ENCODE measurements at regions not wholly inside any gene's neighbourhood (a gene's known extent, or its start where the extent isn't known, plus 50 kb on each side); places are given as distances from the start of the nearest gene placed in this dataset.

GRCh38 chr4:144202081-144202480 lies 61.6 kb upstream of the GYPA start:
- no peak for DNase-seq

GRCh38 chr4:144203155-144203554 lies 62.6 kb upstream of the GYPA start:
- no peak for DNase-seq

- no peak for DNase-seq
Observed at GRCh38 chr4:144204431-144204830, 63.9 kb upstream of the GYPA start.

GRCh38 chr4:144206711-144207110 lies 66.2 kb upstream of the GYPA start:
- DNase-seq, result no peak

- no peak for DNase-seq
Observed at GRCh38 chr4:144208074-144208473, 67.6 kb upstream of the GYPA start.

- DNase-seq, result no peak
Observed at GRCh38 chr4:144209491-144209890, 69.0 kb upstream of the GYPA start.

GRCh38 chr4:144213371-144213770 lies 72.9 kb upstream of the GYPA start:
- DNase-seq, result no peak

- no peak for DNase-seq
Observed at GRCh38 chr4:144223149-144223548, 82.6 kb upstream of the GYPA start.

GRCh38 chr4:144223661-144224060 lies 83.1 kb upstream of the GYPA start:
- DNase-seq, result no peak

- no peak for DNase-seq
Observed at GRCh38 chr4:144259285-144259684, 118.8 kb upstream of the GYPA start.

GRCh38 chr4:144267084-144267483 lies 126.6 kb upstream of the GYPA start:
- no peak for DNase-seq

- no peak for DNase-seq
Observed at GRCh38 chr4:144280688-144281087, 140.2 kb upstream of the GYPA start.

- no peak for DNase-seq
Observed at GRCh38 chr4:144283526-144283925, 143.0 kb upstream of the GYPA start.

- DNase-seq, result no peak
Observed at GRCh38 chr4:144284026-144284425, 143.5 kb upstream of the GYPA start.

GRCh38 chr4:144288011-144288903 lies 147.7 kb upstream of the GYPA start:
- DNase-seq, result no peak

GRCh38 chr4:144289667-144290428 lies 149.3 kb upstream of the GYPA start:
- no peak for DNase-seq

- no peak for DNase-seq
Observed at GRCh38 chr4:144291164-144291563, 150.6 kb upstream of the GYPA start.

- DNase-seq, result no peak
Observed at GRCh38 chr4:144294211-144294610, 153.7 kb upstream of the GYPA start.

GRCh38 chr4:144295286-144295995 lies 154.9 kb upstream of the GYPA start:
- DNase-seq, result no peak

GRCh38 chr4:144296941-144297340 lies 156.4 kb upstream of the GYPA start:
- DNase-seq, result no peak

- no peak for DNase-seq
Observed at GRCh38 chr4:144298519-144298918, 158.0 kb upstream of the GYPA start.

- DNase-seq, result no peak
Observed at GRCh38 chr4:144300616-144301015, 160.1 kb upstream of the GYPA start.
